ENCODE measurements at regions not wholly inside any gene's neighbourhood (a gene's known extent, or its start where the extent isn't known, plus 50 kb on each side); places are given as distances from the start of the nearest gene placed in this dataset.
"Not testable (repeated sequence)": the region's sequence is repeated elsewhere in the genome, so short reads cannot be mapped to it uniquely, and the experiment has no call there.

- Histone ChIP-seq H3K9me2 (replicated peaks; ENCODE audit: insufficient read depth) (no peaks in the 10 kb centered on the region), H3K27me3 (no peaks in the 10 kb centered on the region), H3K4me2 (no peak overlapping the region), H4K20me1 (ENCODE audit: insufficient read depth, poor library complexity, severe bottlenecking) (no peaks in the 10 kb centered on the region), H3K4me3 (no peak overlapping the region), H2AFZ (no peak overlapping the region), H3K36me3 (replicated peaks; ENCODE audit: insufficient read depth, low read depth) (no peaks in the 10 kb centered on the region), H3K27ac (no peak overlapping the region), H3K4me1 (ENCODE audit: insufficient read depth) (no peaks in the 10 kb centered on the region), H3K79me2 (no peaks in the 10 kb centered on the region), H3K9me3 (ENCODE audit: low read depth) (no peaks in the 10 kb centered on the region)
- WGBS (ENCODE audit: low lambda C conversion rate, missing lambda C conversion rate): 88% methylated on average over 7 of the region's 7 CpGs
- no peak for TF ChIP-seq EZH2phosphoT487 (IDR thresholded peaks at IDR 0.05; ENCODE audit: low read depth, severe bottlenecking, unreplicated experiment)
- no peak for TF ChIP-seq EZH2 (IDR thresholded peaks at IDR 0.05; ENCODE audit: borderline replicate concordance)
- TF ChIP-seq, protein P1, sequence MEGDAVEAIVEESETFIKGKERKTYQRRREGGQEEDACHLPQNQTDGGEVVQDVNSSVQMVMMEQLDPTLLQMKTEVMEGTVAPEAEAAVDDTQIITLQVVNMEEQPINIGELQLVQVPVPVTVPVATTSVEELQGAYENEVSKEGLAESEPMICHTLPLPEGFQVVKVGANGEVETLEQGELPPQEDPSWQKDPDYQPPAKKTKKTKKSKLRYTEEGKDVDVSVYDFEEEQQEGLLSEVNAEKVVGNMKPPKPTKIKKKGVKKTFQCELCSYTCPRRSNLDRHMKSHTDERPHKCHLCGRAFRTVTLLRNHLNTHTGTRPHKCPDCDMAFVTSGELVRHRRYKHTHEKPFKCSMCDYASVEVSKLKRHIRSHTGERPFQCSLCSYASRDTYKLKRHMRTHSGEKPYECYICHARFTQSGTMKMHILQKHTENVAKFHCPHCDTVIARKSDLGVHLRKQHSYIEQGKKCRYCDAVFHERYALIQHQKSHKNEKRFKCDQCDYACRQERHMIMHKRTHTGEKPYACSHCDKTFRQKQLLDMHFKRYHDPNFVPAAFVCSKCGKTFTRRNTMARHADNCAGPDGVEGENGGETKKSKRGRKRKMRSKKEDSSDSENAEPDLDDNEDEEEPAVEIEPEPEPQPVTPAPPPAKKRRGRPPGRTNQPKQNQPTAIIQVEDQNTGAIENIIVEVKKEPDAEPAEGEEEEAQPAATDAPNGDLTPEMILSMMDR (IDR thresholded peaks at IDR 0.05; ENCODE audit: poor library complexity): no peak
- DNase-seq (ENCODE audit: low spot score): no peak
These were observed 280.1 kb upstream of the PTER start for GRCh38 chr10:16156681-16157080.

- H2AFZ ChIP-seq; H3K27ac ChIP-seq; DNase-seq (ENCODE audit: low spot score); H3K4me3 ChIP-seq; H3K79me2 ChIP-seq; H3K9me2 ChIP-seq (replicated peaks; ENCODE audit: insufficient read depth); H3K4me2 ChIP-seq; H3K27me3 ChIP-seq; H3K4me1 ChIP-seq (ENCODE audit: insufficient read depth); H3K9me3 ChIP-seq (ENCODE audit: low read depth); H4K20me1 ChIP-seq (ENCODE audit: insufficient read depth, poor library complexity, severe bottlenecking); H3K36me3 ChIP-seq (replicated peaks; ENCODE audit: insufficient read depth, low read depth): not testable (repeated sequence)
- 89% methylated on average over 3 of the region's 3 CpGs for WGBS (ENCODE audit: low lambda C conversion rate, missing lambda C conversion rate)
These were observed 271.7 kb upstream of the PTER start for GRCh38 chr10:16165067-16165466.

- no peaks in the 10 kb centered on the region for H3K4me1 ChIP-seq (ENCODE audit: insufficient read depth)
- WGBS (ENCODE audit: low lambda C conversion rate, missing lambda C conversion rate): 91% methylated on average over 6 of the region's 6 CpGs
- H3K9me2 ChIP-seq (replicated peaks; ENCODE audit: insufficient read depth): no peaks in the 10 kb centered on the region
- DNase-seq (ENCODE audit: low spot score): no peak
- H3K27ac ChIP-seq: no peak overlapping the region
- no peak overlapping the region for H3K4me3 ChIP-seq
- no peaks in the 10 kb centered on the region for H3K79me2 ChIP-seq
- H4K20me1 ChIP-seq (ENCODE audit: insufficient read depth, poor library complexity, severe bottlenecking): no peaks in the 10 kb centered on the region
- no peaks in the 10 kb centered on the region for H3K27me3 ChIP-seq
- no peaks in the 10 kb centered on the region for H3K36me3 ChIP-seq (replicated peaks; ENCODE audit: insufficient read depth, low read depth)
- TF ChIP-seq EZH2 (IDR thresholded peaks at IDR 0.05; ENCODE audit: borderline replicate concordance) (no peak), EZH2phosphoT487 (IDR thresholded peaks at IDR 0.05; ENCODE audit: low read depth, severe bottlenecking, unreplicated experiment) (no peak)
- TF ChIP-seq, protein P1 (IDR thresholded peaks at IDR 0.05; ENCODE audit: poor library complexity): no peak
- no peak overlapping the region for H3K4me2 ChIP-seq
- H2AFZ ChIP-seq: no peak overlapping the region
- H3K9me3 ChIP-seq (ENCODE audit: low read depth): no peaks in the 10 kb centered on the region
These were observed 254.7 kb upstream of the PTER start for GRCh38 chr10:16182144-16182543.

DNA sequence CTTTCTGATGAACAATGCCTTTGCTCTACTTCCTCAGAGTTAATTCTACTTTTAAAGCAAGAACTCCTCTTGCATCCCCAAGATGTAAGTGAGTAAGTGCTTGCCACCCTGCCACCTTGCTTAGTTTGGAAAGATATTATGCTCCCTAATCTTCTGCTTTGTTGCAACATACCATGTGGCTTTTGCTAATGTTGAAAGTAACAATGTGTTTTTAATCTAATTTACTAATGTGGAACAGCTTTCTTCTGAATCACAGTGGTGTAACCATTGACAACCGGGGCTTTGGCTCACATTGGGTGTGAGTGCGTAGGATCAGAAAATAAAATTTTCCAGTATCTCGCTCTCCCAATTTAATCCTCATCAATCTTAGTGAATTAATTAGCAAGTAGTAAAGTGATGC, 254.1 kb upstream of the PTER start:
- Histone ChIP-seq H3K27me3 (no peaks in the 10 kb centered on the region), H3K36me3 (replicated peaks; ENCODE audit: insufficient read depth, low read depth) (no peaks in the 10 kb centered on the region), H3K79me2 (no peaks in the 10 kb centered on the region), H3K27ac (no peak overlapping the region), H3K4me3 (no peak overlapping the region), H3K4me2 (no peak overlapping the region), H2AFZ (no peak overlapping the region), H4K20me1 (ENCODE audit: insufficient read depth, poor library complexity, severe bottlenecking) (no peaks in the 10 kb centered on the region), H3K9me2 (replicated peaks; ENCODE audit: insufficient read depth) (no peaks in the 10 kb centered on the region), H3K4me1 (ENCODE audit: insufficient read depth) (no peaks in the 10 kb centered on the region), H3K9me3 (ENCODE audit: low read depth) (no peaks in the 10 kb centered on the region)
- WGBS (ENCODE audit: low lambda C conversion rate, missing lambda C conversion rate): 86% methylated on average over 3 of the region's 3 CpGs
- TF ChIP-seq EZH2phosphoT487 (IDR thresholded peaks at IDR 0.05; ENCODE audit: low read depth, severe bottlenecking, unreplicated experiment): no peak
- TF ChIP-seq, protein P1 (IDR thresholded peaks at IDR 0.05; ENCODE audit: poor library complexity): no peak
- no peak for TF ChIP-seq EZH2 (IDR thresholded peaks at IDR 0.05; ENCODE audit: borderline replicate concordance)
- no peak for DNase-seq (ENCODE audit: low spot score)

All from hepatocyte (in vitro differentiated cells).